GM06990 (cell line): ENCODE measurements at regions not wholly inside any gene's neighbourhood (a gene's known extent, or its start where the extent isn't known, plus 50 kb on each side); places are given as distances from the start of the nearest gene placed in this dataset.

Experiments used
- DNase-seq: peaks from one replicate; pipeline ENCODE4 v3.0.0-alpha.2; 2011; ENCODE audit not compliant: insufficient read length; ENCODE audit errors: extremely low read depth
- H3K27me3 ChIP-seq: replicated peaks from 2 replicates; pipeline ENCODE4 v1.6.0; 2011; ENCODE audit warnings: low read length; ENCODE audit not compliant: control insufficient read depth, insufficient read depth
- H3K36me3 ChIP-seq: 2 replicates; pipeline ENCODE4 v1.5.1; 2011; ENCODE audit warnings: low read length; ENCODE audit not compliant: control insufficient read depth, insufficient read depth
- H3K4me3 ChIP-seq: replicated peaks from 2 replicates; pipeline ENCODE4 v1.5.1; 2011; ENCODE audit warnings: low read depth, mild to moderate bottlenecking, control low read depth, low read length
- CTCF ChIP-seq: IDR thresholded peaks from 2 replicates; pipeline ENCODE4 v1.5.1; 2011; ENCODE audit warnings: low read length, control low read depth, mild to moderate bottlenecking, inconsistent platforms; ENCODE audit not compliant: insufficient read depth, poor library complexity, severe bottlenecking

- Histone ChIP-seq H3K36me3 (no peaks in the 10 kb centered on the region), H3K4me3 (no peak overlapping the region), H3K27me3 (no peaks in the 10 kb centered on the region)
- TF ChIP-seq CTCF, result no peak
- DNase-seq, result no peak
Observed at GRCh38 chr14:53391156-53391555, 238.0 kb upstream of the DDHD1 start.

- TF ChIP-seq CTCF, result no peak
- DNase-seq, result no peak
- H3K36me3 ChIP-seq, result no peaks in the 10 kb centered on the region
- no peak overlapping the region for H3K4me3 ChIP-seq
- H3K27me3 ChIP-seq, result no peaks in the 10 kb centered on the region
Observed at GRCh38 chr14:53390008-53390407, 236.9 kb upstream of the DDHD1 start.

GRCh38 chr14:53389202-53389601 lies 236.1 kb upstream of the DDHD1 start:
- no peak for DNase-seq
- Histone ChIP-seq H3K27me3 (no peaks in the 10 kb centered on the region), H3K36me3 (no peaks in the 10 kb centered on the region), H3K4me3 (no peak overlapping the region)
- no peak for TF ChIP-seq CTCF

- no peak for TF ChIP-seq CTCF
- no peak overlapping the region for H3K4me3 ChIP-seq
- no peaks in the 10 kb centered on the region for H3K36me3 ChIP-seq
- no peak for DNase-seq
- H3K27me3 ChIP-seq, result no peaks in the 10 kb centered on the region
Observed at GRCh38 chr14:53386362-53386761, 233.2 kb upstream of the DDHD1 start.

- no peaks in the 10 kb centered on the region for H3K36me3 ChIP-seq
- H3K27me3 ChIP-seq, result no peaks in the 10 kb centered on the region
- no peak for TF ChIP-seq CTCF
- no peak overlapping the region for H3K4me3 ChIP-seq
- no peak for DNase-seq
Observed at GRCh38 chr14:53384536-53384935, 231.4 kb upstream of the DDHD1 start.

- no peak for DNase-seq
- Histone ChIP-seq H3K36me3 (no peaks in the 10 kb centered on the region), H3K27me3 (no peaks in the 10 kb centered on the region), H3K4me3 (no peak overlapping the region)
- TF ChIP-seq CTCF, result no peak
Observed at GRCh38 chr14:53384073-53384472, 230.9 kb upstream of the DDHD1 start.
